K562 (cell line): ENCODE measurements at regions not wholly inside any gene's neighbourhood (a gene's known extent, or its start where the extent isn't known, plus 50 kb on each side); places are given as distances from the start of the nearest gene placed in this dataset.

Source experiments
- ATAC-seq: fragments of 200-7000 bp; cut with Tn5 transposase; 3 replicates; pipeline ENCODE4 v1.9.1; 2020; ENCODE audit warnings: moderate library complexity
- BruUV-seq: library from RNA; stranded (reverse); fragments of 400-500 nt; replicated peaks from 2 replicates; lab custom pipeline; 2021; lab: Mats Ljungman, UMichigan
- CTCF ChIA-PET: fragments of 300-600 bp; formaldehyde crosslinking; extraction: SDS; loops from one replicate; lab custom pipeline; 2021; ENCODE audit warnings: low intra/inter-chr PET ratio; lab: Yijun Ruan, JAX
- POLR2A ChIA-PET: fragments of 300-600, 350-650 bp; sonication (Branson Sonifier 250); formaldehyde crosslinking; extraction: SDS; loops from one replicate; lab custom pipeline; 2021; ENCODE audit warnings: antibody characterized with exemption, inconsistent platforms; lab: Yijun Ruan, JAX
- DNase-seq, 4 experiments: peaks; one replicate each; pipeline versions ENCODE4 v3.0.0 to v3.0.0-alpha.2; 2011 to 2018; ENCODE audit warnings: low spot score in 3 of 4, mixed read lengths in 3 of 4; ENCODE audit errors: extremely low read depth in 1 of 4
- FAIRE-seq: peaks from 2 replicates; lab custom pipeline; 2011; peaks lifted over from hg19 to GRCh38; lab: Jason Lieb, UNC
- H2AFZ ChIP-seq: 2 replicates; pipeline ENCODE4 v1.6.0; 2011; ENCODE audit warnings: low read depth, low read length, control low read depth, inconsistent platforms
- H3K27ac ChIP-seq: fragments of 200-600 bp; 3 replicates; pipeline ENCODE4 v1.8.0; 2011; ENCODE audit warnings: low read depth, mild to moderate bottlenecking, control low read depth, inconsistent platforms, low read length, moderate library complexity, mixed read lengths; ENCODE audit errors: extremely low read depth
- H3K27me3 ChIP-seq, 2 experiments: fragments of 300-600 bp in 1 of 2; 2 replicates in 1 of 2; 3 replicates in 1 of 2; pipeline versions ENCODE4 v1.6.0 to v1.8.0; 2011; ENCODE audit warnings: inconsistent platforms in 2 of 2, low read length in 2 of 2, mild to moderate bottlenecking in 1 of 2, mixed read lengths in 1 of 2, moderate library complexity in 1 of 2; ENCODE audit not compliant: control insufficient read depth in 2 of 2, insufficient read depth in 2 of 2
- H3K36me3 ChIP-seq: fragments of 300-600 bp; 3 replicates; pipeline ENCODE4 v1.8.0; 2011; ENCODE audit warnings: mild to moderate bottlenecking, low read length, inconsistent platforms; ENCODE audit not compliant: control insufficient read depth, insufficient read depth
- H3K4me1 ChIP-seq, 2 experiments: fragments of 200-600 bp in 1 of 2; replicated peaks in 1 of 2; 2 replicates in 1 of 2; 3 replicates in 1 of 2; pipeline versions ENCODE4 v1.5.1 to v1.8.0; 2011; ENCODE audit warnings: inconsistent platforms in 2 of 2, low read length in 2 of 2, mild to moderate bottlenecking in 1 of 2, mixed read lengths in 1 of 2, moderate library complexity in 1 of 2; ENCODE audit not compliant: control insufficient read depth in 2 of 2, insufficient read depth in 2 of 2
- H3K4me2 ChIP-seq: 2 replicates; pipeline ENCODE4 v1.6.1; 2011; ENCODE audit warnings: low read length, control low read depth, inconsistent platforms, mixed read lengths; ENCODE audit not compliant: insufficient read depth
- H3K4me3 ChIP-seq: fragments of 200-600 bp; sonication (generic), shearing (Covaris generic); 2 replicates; pipeline ENCODE4 v1.5.1; 2016; ENCODE audit warnings: control low read depth, inconsistent platforms
- H3K79me2 ChIP-seq: fragments of 200-600 bp; 3 replicates; pipeline ENCODE4 v1.8.0; 2011; ENCODE audit warnings: low read length, inconsistent platforms; ENCODE audit not compliant: control insufficient read depth, insufficient read depth
- H3K9ac ChIP-seq, 2 experiments: 2 replicates each; pipeline versions ENCODE4 v1.6.0 to v1.6.1; 2011; ENCODE audit warnings: low read depth in 2 of 2, low read length in 2 of 2, control low read depth in 1 of 2, inconsistent platforms in 1 of 2, mild to moderate bottlenecking in 1 of 2, mixed read lengths in 1 of 2; ENCODE audit not compliant: insufficient read depth in 1 of 2
- H3K9me1 ChIP-seq: one replicate; pipeline ENCODE4 v1.6.0; 2011; ENCODE audit warnings: inconsistent platforms, mild to moderate bottlenecking, low read length, moderate library complexity; ENCODE audit not compliant: control insufficient read depth, insufficient read depth
- H3K9me3 ChIP-seq: replicated peaks from 2 replicates; pipeline ENCODE4 v1.5.1; 2011; ENCODE audit warnings: low read depth, low read length, inconsistent platforms; ENCODE audit not compliant: control insufficient read depth, insufficient read depth
- H4K20me1 ChIP-seq: replicated peaks from 2 replicates; pipeline ENCODE4 v1.6.1; 2011; ENCODE audit warnings: low read length, inconsistent platforms, mixed read lengths; ENCODE audit not compliant: control insufficient read depth, insufficient read depth
- DPF2 ChIP-seq: fragments of 450-650 bp; IDR thresholded peaks from 2 replicates; pipeline ENCODE4 v1.6.1; 2016
- EWSR1 ChIP-seq: fragments of 450-650 bp; IDR thresholded peaks from 2 replicates; pipeline ENCODE4 v1.6.1; 2018; ENCODE audit warnings: borderline replicate concordance, mild to moderate bottlenecking, low read depth, moderate library complexity; ENCODE audit not compliant: partially characterized antibody
- NCOA6 ChIP-seq: fragments of 450-650 bp; IDR thresholded peaks from 2 replicates; pipeline ENCODE4 v1.6.1; 2017; ENCODE audit warnings: mild to moderate bottlenecking
- USF2 ChIP-seq: sonication (generic); formaldehyde crosslinking; IDR thresholded peaks from 2 replicates; pipeline ENCODE4 v1.5.0; 2020; ENCODE audit warnings: missing genetic modification reagents
- ZBTB33 ChIP-seq: sonication (generic); formaldehyde crosslinking; IDR thresholded peaks from 2 replicates; pipeline ENCODE4 v1.8.1; 2023; ENCODE audit warnings: mild to moderate bottlenecking, missing genetic modification reagents
- ZC3H8 ChIP-seq: fragments of 450-650 bp; IDR thresholded peaks from 2 replicates; pipeline ENCODE4 v1.6.1; 2017
- ZFP36 ChIP-seq: fragments of 150-350 bp; IDR thresholded peaks from 2 replicates; pipeline ENCODE4 v1.6.1; 2018; ENCODE audit warnings: low read length, low read depth; ENCODE audit not compliant: partially characterized antibody
- ZNF165 ChIP-seq: fragments of 250-450 bp; sonication (Bioruptor Pico); IDR thresholded peaks from 2 replicates; pipeline ENCODE4 v1.4.0; 2020; ENCODE audit warnings: borderline replicate concordance
- ZNF311 ChIP-seq: fragments of 250-450 bp; sonication (Bioruptor Pico); IDR thresholded peaks from 2 replicates; pipeline ENCODE4 v1.4.0; 2020; ENCODE audit warnings: mild to moderate bottlenecking, moderate library complexity
- ZNF551 ChIP-seq: fragments of 250-450 bp; sonication (Bioruptor Pico); IDR thresholded peaks from 2 replicates; pipeline ENCODE4 v1.5.0; 2021; ENCODE audit warnings: mild to moderate bottlenecking, moderate library complexity
- WGBS: fragments of 100-300 bp; shearing (Covaris generic); methylation state at CpG from one replicate; pipeline ENCODE4 v1.1.6; 2016; ENCODE audit warnings: low coverage, mixed read lengths; ENCODE audit not compliant: insufficient coverage; ENCODE audit errors: missing lambda C conversion rate; 5-methylcytosine and 5-hydroxymethylcytosine counted together
- in situ Hi-C: fragments of 300-500 bp; cut with MboI; formaldehyde crosslinking; loops from 4 replicates; pipeline ENCODE4 v1.15.0; 2018; ENCODE audit warnings: inconsistent platforms, mixed read lengths
- intact Hi-C: fragments of 100-400 bp; cut with micrococcal nuclease; formaldehyde crosslinking; loops from 2 replicates; pipeline ENCODE4 v1.14.2; 2022

- BruUV-seq: no TSS peak
- Histone ChIP-seq H3K36me3 (no peaks in the 10 kb centered on the region), H4K20me1 (no peaks in the 10 kb centered on the region), H3K4me1 (no peaks in the 10 kb centered on the region), H3K27ac (no peak overlapping the region), H2AFZ (peak overlapping the region; percentile 45; the same call in 1 of the 2 replicates), H3K79me2 (no peaks in the 10 kb centered on the region), H3K4me3 (no peak overlapping the region), H3K9me1 (no peaks in the 10 kb centered on the region), H3K9me3 (no peaks in the 10 kb centered on the region), H3K27me3 (no peaks in the 10 kb centered on the region), H3K4me2 (peak overlapping the region; percentile 18; the same call in 1 of the 2 replicates), H3K9ac (no peak overlapping the region)
- CTCF ChIA-PET: no interaction called here
- DNase-seq: peak in 1 of 4 experiments; percentile 1
- ATAC-seq: no peak; the same call in none of the 3 replicates
- POLR2A ChIA-PET: no interaction called here
- in situ Hi-C loops: no loop called here
- no peak for FAIRE-seq
- TF ChIP-seq ZBTB33: 0 out of 2 replicates have a peak, but pooled peaks have one; percentile 44
- TF ChIP-seq ZFP36: no peak
- intact Hi-C loops: no loop called here
- 0% methylated on average over 1 of the region's 17 CpGs for WGBS
Measured at GRCh38 chr13:83136660-83137059, 745.6 kb downstream of the SLITRK1 start.

GRCh38 chr13:83125791-83126190 is 756.5 kb downstream of the SLITRK1 start:
- 0% methylated on average over 1 of the region's 1 CpG for WGBS
- no peak for TF ChIP-seq ZC3H8
- TF ChIP-seq USF2 (CRISPR knock-in tag): no peak
- no peak for TF ChIP-seq EWSR1
- TF ChIP-seq NCOA6: no peak
- no peak for TF ChIP-seq ZNF311 (CRISPR knock-in tag)
- no peak for TF ChIP-seq DPF2
- TF ChIP-seq ZNF165: no peak
- no peak for TF ChIP-seq ZNF551
- CTCF ChIA-PET: no interaction called here

More at GRCh38 chr13:83125791-83126190, 756.5 kb downstream of the SLITRK1 start:
- POLR2A ChIA-PET: no interaction called here
- no peak for ATAC-seq
- H3K9me1 ChIP-seq: no peaks in the 10 kb centered on the region
- no peaks in the 10 kb centered on the region for H3K79me2 ChIP-seq
- in situ Hi-C loops: no loop called here
- no peaks in the 10 kb centered on the region for H3K36me3 ChIP-seq
- FAIRE-seq: no peak
- H3K9ac ChIP-seq: no peak overlapping the region
- no peak overlapping the region for H3K4me3 ChIP-seq
- no peak overlapping the region for H2AFZ ChIP-seq
- no TSS peak for BruUV-seq
- no peak overlapping the region for H3K4me2 ChIP-seq
- no peaks in the 10 kb centered on the region for H3K27me3 ChIP-seq
- no peaks in the 10 kb centered on the region for H3K4me1 ChIP-seq
- no peak for DNase-seq
- H3K9me3 ChIP-seq: no peaks in the 10 kb centered on the region
- H3K27ac ChIP-seq: no peak overlapping the region
- no peaks in the 10 kb centered on the region for H4K20me1 ChIP-seq
- intact Hi-C loops: no loop called here
